ENCODE measurements at regions not wholly inside any gene's neighbourhood (a gene's known extent, or its start where the extent isn't known, plus 50 kb on each side); places are given as distances from the start of the nearest gene placed in this dataset.
"Not testable (repeated sequence)": the region's sequence is repeated elsewhere in the genome, so short reads cannot be mapped to it uniquely, and the experiment has no call there.

DNA sequence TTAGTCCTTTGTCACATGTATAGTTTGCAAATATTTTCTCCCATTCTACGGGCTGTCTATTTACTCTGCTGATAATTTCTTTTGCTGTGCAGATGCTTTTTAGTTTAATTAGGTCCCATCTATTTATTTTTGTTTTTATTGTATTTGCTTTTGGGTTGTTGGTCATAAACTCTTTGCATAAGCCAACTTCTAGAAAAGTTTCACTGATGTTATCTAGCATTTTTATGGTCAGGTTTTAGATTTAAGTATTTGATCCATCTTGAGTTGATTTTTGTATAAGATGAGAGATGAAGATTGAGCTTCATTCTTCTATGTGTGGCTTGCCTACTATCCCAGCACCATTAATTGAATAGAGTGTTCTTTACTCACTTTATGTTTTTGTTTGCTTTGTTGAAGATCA is 1008.4 kb upstream of the ATXN7L3B start:
- Histone ChIP-seq H3K4me3 (ENCODE audit: low read length) (no peak overlapping the region), H4K20me1 (ENCODE audit: insufficient read depth, low read depth, low read length) (no peaks in the 10 kb centered on the region), H3K79me2 (ENCODE audit: low read length) (no peaks in the 10 kb centered on the region), H2AFZ (ENCODE audit: low read length) (no peak overlapping the region), H3K27ac (ENCODE audit: low read length) (no peak overlapping the region), H3K36me3 (ENCODE audit: insufficient read depth, low read length) (no peaks in the 10 kb centered on the region), H3K4me2 (ENCODE audit: low read depth, low read length, poor library complexity, severe bottlenecking) (no peak overlapping the region), H3K4me1 (ENCODE audit: low read length) (no peaks in the 10 kb centered on the region), H3K9ac (ENCODE audit: low read length) (no peak overlapping the region), H3K9me3 (ENCODE audit: low read length) (peaks cover 26% of the 10 kb centered on the region), H3K9me2 (replicated peaks; ENCODE audit: insufficient read depth, low read length) (no peaks in the 10 kb centered on the region), H3K27me3 (ENCODE audit: low read length) (no peaks in the 10 kb centered on the region)
- no peak for DNase-seq

DNA sequence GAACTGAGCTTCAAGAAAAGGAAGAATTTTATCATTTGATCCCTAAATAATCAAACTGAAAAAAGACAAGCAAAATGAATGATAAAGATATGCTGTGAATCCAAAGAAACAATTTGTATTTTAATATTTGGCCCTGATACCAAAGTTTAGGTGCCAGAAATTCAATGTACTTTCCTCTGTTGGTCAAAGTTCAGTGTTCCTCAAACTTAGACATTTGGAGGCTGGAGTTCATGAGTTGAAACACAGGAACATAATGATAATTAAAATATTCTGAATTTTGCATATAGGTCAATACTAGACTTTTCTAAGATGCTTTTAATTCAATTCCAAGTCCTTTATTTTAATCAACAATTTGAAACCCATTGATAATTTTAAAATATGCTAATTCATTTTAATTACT is 1007.7 kb upstream of the ATXN7L3B start:
- Histone ChIP-seq H3K79me2 (ENCODE audit: low read length) (no peaks in the 10 kb centered on the region), H3K9ac (ENCODE audit: low read length) (no peak overlapping the region), H3K9me3 (ENCODE audit: low read length) (peaks cover 28% of the 10 kb centered on the region), H3K4me2 (ENCODE audit: low read depth, low read length, poor library complexity, severe bottlenecking) (no peak overlapping the region), H3K4me1 (ENCODE audit: low read length) (no peaks in the 10 kb centered on the region), H3K9me2 (replicated peaks; ENCODE audit: insufficient read depth, low read length) (no peaks in the 10 kb centered on the region), H3K27ac (ENCODE audit: low read length) (no peak overlapping the region), H3K4me3 (ENCODE audit: low read length) (no peak overlapping the region), H3K36me3 (ENCODE audit: insufficient read depth, low read length) (no peaks in the 10 kb centered on the region), H2AFZ (ENCODE audit: low read length) (no peak overlapping the region), H3K27me3 (ENCODE audit: low read length) (no peaks in the 10 kb centered on the region), H4K20me1 (ENCODE audit: insufficient read depth, low read depth, low read length) (no peaks in the 10 kb centered on the region)
- DNase-seq = no peak

DNA sequence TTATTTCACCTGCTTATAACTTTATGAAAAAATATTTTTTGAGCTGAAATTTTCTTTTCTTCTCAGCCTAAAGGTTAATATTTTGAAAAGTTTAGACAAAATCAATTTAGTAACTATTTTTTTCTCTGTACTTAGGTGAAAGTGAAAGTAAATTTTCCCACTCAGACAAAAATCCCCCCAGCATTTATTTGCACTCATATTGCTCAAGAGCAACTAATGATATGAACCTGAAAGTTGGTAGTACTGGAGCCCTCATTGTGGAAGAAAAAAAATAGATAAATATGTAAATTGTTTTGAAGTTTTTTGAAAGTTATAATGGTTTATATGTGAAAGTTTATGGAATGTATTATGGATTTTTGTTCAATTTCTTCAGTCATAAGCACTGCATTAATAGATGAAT is 1005.9 kb upstream of the ATXN7L3B start:
- Histone ChIP-seq H3K79me2 (ENCODE audit: low read length) (no peaks in the 10 kb centered on the region), H3K36me3 (ENCODE audit: insufficient read depth, low read length) (no peaks in the 10 kb centered on the region), H3K27me3 (ENCODE audit: low read length) (no peaks in the 10 kb centered on the region), H2AFZ (ENCODE audit: low read length) (no peak overlapping the region), H3K9me3 (ENCODE audit: low read length) (peaks cover 29% of the 10 kb centered on the region), H3K4me1 (ENCODE audit: low read length) (no peaks in the 10 kb centered on the region), H3K4me3 (ENCODE audit: low read length) (no peak overlapping the region), H3K4me2 (ENCODE audit: low read depth, low read length, poor library complexity, severe bottlenecking) (no peak overlapping the region), H4K20me1 (ENCODE audit: insufficient read depth, low read depth, low read length) (no peaks in the 10 kb centered on the region), H3K9ac (ENCODE audit: low read length) (no peak overlapping the region), H3K27ac (ENCODE audit: low read length) (no peak overlapping the region), H3K9me2 (replicated peaks; ENCODE audit: insufficient read depth, low read length) (no peaks in the 10 kb centered on the region)
- DNase-seq = no peak

DNA sequence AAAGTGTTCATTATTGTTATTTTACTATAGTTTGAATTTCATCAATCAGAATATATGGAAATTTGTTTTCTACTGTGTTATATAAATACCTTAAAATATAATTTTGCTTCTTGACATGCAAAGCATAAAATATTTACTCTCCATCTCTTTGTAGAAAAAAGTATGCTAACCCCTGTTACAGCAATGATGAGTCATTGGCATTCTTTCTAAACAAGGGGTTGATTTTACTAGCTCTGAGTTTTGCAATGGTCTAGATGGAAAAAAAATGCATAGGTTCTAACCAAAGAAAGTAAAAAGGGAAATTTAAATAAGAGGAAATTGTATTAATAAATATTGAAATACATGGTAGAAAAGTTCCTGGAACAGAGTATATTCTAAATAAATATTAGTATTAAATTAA is 990.2 kb upstream of the ATXN7L3B start:
- no peaks in the 10 kb centered on the region for H3K4me1 ChIP-seq (ENCODE audit: low read length)
- no peaks in the 10 kb centered on the region for H3K36me3 ChIP-seq (ENCODE audit: insufficient read depth, low read length)
- H3K4me3 ChIP-seq (ENCODE audit: low read length) = no peak overlapping the region
- H3K27me3 ChIP-seq (ENCODE audit: low read length) = no peaks in the 10 kb centered on the region
- H3K4me2 ChIP-seq (ENCODE audit: low read depth, low read length, poor library complexity, severe bottlenecking) = no peak overlapping the region
- no peak overlapping the region for H2AFZ ChIP-seq (ENCODE audit: low read length)
- no peak overlapping the region for H3K9ac ChIP-seq (ENCODE audit: low read length)
- no peaks in the 10 kb centered on the region for H3K9me2 ChIP-seq (replicated peaks; ENCODE audit: insufficient read depth, low read length)
- no peaks in the 10 kb centered on the region for H3K79me2 ChIP-seq (ENCODE audit: low read length)
- no peak for DNase-seq
- peaks cover 20% of the 10 kb centered on the region; the same call in 1 of the 2 replicates for H3K9me3 ChIP-seq (ENCODE audit: low read length)
- no peak overlapping the region for H3K27ac ChIP-seq (ENCODE audit: low read length)
- H4K20me1 ChIP-seq (ENCODE audit: insufficient read depth, low read depth, low read length) = no peaks in the 10 kb centered on the region

DNA sequence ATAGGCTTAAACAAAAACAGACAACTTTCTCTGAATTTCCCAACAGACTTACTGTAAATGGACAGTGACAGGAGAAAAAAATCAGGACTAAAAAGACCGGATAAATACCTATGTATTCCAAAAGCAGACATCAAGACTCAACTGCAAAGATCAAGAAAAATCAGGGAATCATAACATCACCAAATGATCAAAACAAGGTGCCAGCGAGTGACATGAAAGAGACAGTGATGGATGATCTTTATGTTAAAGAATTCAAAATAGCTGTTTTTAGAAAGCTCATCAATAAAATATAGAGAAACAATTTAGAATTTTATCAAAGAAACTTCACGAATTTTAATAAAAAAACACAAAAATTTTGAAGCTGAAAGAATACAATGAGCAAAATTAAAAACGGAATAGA is 952.5 kb upstream of the ATXN7L3B start:
- H3K36me3 ChIP-seq (ENCODE audit: insufficient read depth, low read length) = no peaks in the 10 kb centered on the region
- DNase-seq = no peak
- peaks cover 20% of the 10 kb centered on the region for H3K9me3 ChIP-seq (ENCODE audit: low read length)
- no peak overlapping the region for H3K4me2 ChIP-seq (ENCODE audit: low read depth, low read length, poor library complexity, severe bottlenecking)
- H3K27me3 ChIP-seq (ENCODE audit: low read length) = no peaks in the 10 kb centered on the region
- H3K9ac ChIP-seq (ENCODE audit: low read length) = no peak overlapping the region
- H3K79me2 ChIP-seq (ENCODE audit: low read length) = no peaks in the 10 kb centered on the region
- no peaks in the 10 kb centered on the region for H4K20me1 ChIP-seq (ENCODE audit: insufficient read depth, low read depth, low read length)
- H3K27ac ChIP-seq (ENCODE audit: low read length) = no peak overlapping the region
- no peak overlapping the region for H2AFZ ChIP-seq (ENCODE audit: low read length)
- H3K9me2 ChIP-seq (replicated peaks; ENCODE audit: insufficient read depth, low read length) = no peaks in the 10 kb centered on the region
- no peaks in the 10 kb centered on the region for H3K4me1 ChIP-seq (ENCODE audit: low read length)
- no peak overlapping the region for H3K4me3 ChIP-seq (ENCODE audit: low read length)

DNA sequence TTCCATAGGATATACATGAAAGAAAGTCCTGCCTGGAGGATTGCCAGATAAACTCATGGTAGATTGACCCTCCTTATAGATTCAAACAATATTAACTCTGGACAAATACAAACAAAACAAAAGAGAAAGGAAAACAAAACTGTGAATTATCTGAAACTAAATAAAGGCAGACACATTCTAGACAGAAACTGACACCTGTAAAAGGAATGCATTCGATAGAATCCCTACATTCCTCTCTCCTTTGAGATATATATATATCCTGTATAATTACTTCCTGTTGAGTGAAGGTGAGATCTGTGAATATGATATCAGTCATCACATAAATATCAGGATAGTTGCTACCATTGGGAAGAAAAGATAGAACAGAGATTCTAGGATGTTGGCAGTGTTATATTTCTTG is 948.4 kb upstream of the ATXN7L3B start:
- Histone ChIP-seq H4K20me1 (ENCODE audit: insufficient read depth, low read depth, low read length) (no peaks in the 10 kb centered on the region), H3K36me3 (ENCODE audit: insufficient read depth, low read length) (no peaks in the 10 kb centered on the region)

DNA sequence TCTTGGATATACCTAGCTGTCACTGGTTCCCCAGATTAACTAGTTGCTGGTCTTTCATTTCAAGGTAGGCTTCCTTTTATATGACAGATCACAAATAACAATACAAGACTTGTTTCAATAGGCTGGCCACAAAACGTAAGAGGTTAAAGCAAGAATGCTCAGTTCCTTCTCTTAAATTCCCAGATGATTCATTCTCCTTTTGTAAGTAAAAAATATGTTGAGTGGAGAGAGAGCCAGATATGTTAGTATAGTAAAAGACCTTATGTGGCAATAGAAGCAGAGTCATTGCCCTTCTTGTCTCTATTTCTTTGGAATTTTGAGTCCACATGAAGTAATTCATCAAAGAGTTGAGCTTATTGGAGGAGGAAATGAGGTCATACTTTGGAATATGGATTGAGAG is 939.0 kb upstream of the ATXN7L3B start:
- no peaks in the 10 kb centered on the region for H3K4me1 ChIP-seq (ENCODE audit: low read length)
- H3K9me3 ChIP-seq (ENCODE audit: low read length) = peaks cover 21% of the 10 kb centered on the region; the same call in 1 of the 2 replicates
- H3K9me2 ChIP-seq (replicated peaks; ENCODE audit: insufficient read depth, low read length) = no peaks in the 10 kb centered on the region
- H3K27me3 ChIP-seq (ENCODE audit: low read length) = no peaks in the 10 kb centered on the region
- no peak overlapping the region for H3K9ac ChIP-seq (ENCODE audit: low read length)
- H4K20me1 ChIP-seq (ENCODE audit: insufficient read depth, low read depth, low read length) = no peaks in the 10 kb centered on the region
- no peak for DNase-seq
- H3K4me3 ChIP-seq (ENCODE audit: low read length) = no peak overlapping the region
- H3K27ac ChIP-seq (ENCODE audit: low read length) = no peak overlapping the region
- H3K4me2 ChIP-seq (ENCODE audit: low read depth, low read length, poor library complexity, severe bottlenecking) = no peak overlapping the region
- no peaks in the 10 kb centered on the region for H3K36me3 ChIP-seq (ENCODE audit: insufficient read depth, low read length)
- H2AFZ ChIP-seq (ENCODE audit: low read length) = no peak overlapping the region
- no peaks in the 10 kb centered on the region for H3K79me2 ChIP-seq (ENCODE audit: low read length)

More for the DNA sequence above, 948.4 kb upstream of the ATXN7L3B start:
- Histone ChIP-seq H3K9ac (ENCODE audit: low read length) (no peak overlapping the region), H3K27me3 (ENCODE audit: low read length) (no peaks in the 10 kb centered on the region), H3K79me2 (ENCODE audit: low read length) (no peaks in the 10 kb centered on the region), H3K4me1 (ENCODE audit: low read length) (no peaks in the 10 kb centered on the region), H3K27ac (ENCODE audit: low read length) (no peak overlapping the region), H3K4me2 (ENCODE audit: low read depth, low read length, poor library complexity, severe bottlenecking) (no peak overlapping the region), H3K4me3 (ENCODE audit: low read length) (no peak overlapping the region), H3K9me3 (ENCODE audit: low read length) (peaks cover 8% of the 10 kb centered on the region), H2AFZ (ENCODE audit: low read length) (no peak overlapping the region), H3K9me2 (replicated peaks; ENCODE audit: insufficient read depth, low read length) (no peaks in the 10 kb centered on the region)
- no peak for DNase-seq

DNA sequence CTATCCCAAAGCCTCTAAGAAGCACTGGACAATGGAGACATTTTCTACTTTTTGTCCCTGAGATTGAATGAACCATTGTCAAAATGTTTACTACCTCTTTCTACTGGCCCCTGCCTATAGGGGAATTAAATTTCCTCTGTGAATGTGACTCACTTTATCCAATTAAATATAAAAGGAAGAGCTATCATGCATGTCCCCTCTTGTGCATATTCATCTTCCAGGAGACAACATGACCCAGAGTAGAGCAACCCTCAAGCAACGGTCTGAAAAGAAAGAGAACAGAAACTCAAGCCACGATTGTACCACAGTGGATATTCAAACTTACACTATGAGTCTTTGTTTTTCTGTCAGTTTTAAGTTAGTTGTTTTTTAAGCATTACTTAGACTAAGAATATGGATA is 938.4 kb upstream of the ATXN7L3B start:
- Histone ChIP-seq H2AFZ (ENCODE audit: low read length) (no peak overlapping the region), H3K4me3 (ENCODE audit: low read length) (no peak overlapping the region), H3K9ac (ENCODE audit: low read length) (no peak overlapping the region), H3K9me3 (ENCODE audit: low read length) (peaks cover 21% of the 10 kb centered on the region; the same call in 1 of the 2 replicates), H3K79me2 (ENCODE audit: low read length) (no peaks in the 10 kb centered on the region), H3K27me3 (ENCODE audit: low read length) (no peaks in the 10 kb centered on the region), H3K9me2 (replicated peaks; ENCODE audit: insufficient read depth, low read length) (no peaks in the 10 kb centered on the region), H4K20me1 (ENCODE audit: insufficient read depth, low read depth, low read length) (no peaks in the 10 kb centered on the region), H3K27ac (ENCODE audit: low read length) (no peak overlapping the region), H3K4me2 (ENCODE audit: low read depth, low read length, poor library complexity, severe bottlenecking) (no peak overlapping the region), H3K4me1 (ENCODE audit: low read length) (no peaks in the 10 kb centered on the region), H3K36me3 (ENCODE audit: insufficient read depth, low read length) (no peaks in the 10 kb centered on the region)
- no peak for DNase-seq

DNA sequence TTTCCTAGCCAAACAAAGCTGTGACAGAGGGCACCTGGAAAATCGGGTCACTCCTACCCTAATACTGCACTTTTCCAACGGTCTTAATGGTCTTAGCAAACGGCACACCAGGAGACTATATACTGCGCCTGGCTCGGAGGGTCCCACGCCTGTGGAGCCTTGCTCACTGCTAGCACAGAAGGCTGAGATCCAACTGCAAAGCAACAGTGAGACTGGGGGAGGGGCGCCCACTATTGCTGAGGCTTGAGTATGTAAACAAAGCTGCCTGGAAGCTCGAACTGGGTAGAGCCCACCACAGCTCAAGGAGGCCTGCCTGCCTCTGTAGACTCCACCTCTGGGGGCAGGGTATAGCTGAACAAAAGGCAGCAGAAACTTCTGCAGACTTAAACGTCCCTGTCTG is 931.7 kb upstream of the ATXN7L3B start:
- not testable (repeated sequence) for H3K9ac ChIP-seq (ENCODE audit: low read length); H2AFZ ChIP-seq (ENCODE audit: low read length); H3K27ac ChIP-seq (ENCODE audit: low read length); H3K4me3 ChIP-seq (ENCODE audit: low read length); H3K4me2 ChIP-seq (ENCODE audit: low read depth, low read length, poor library complexity, severe bottlenecking); H3K79me2 ChIP-seq (ENCODE audit: low read length); H3K4me1 ChIP-seq (ENCODE audit: low read length); DNase-seq; H3K36me3 ChIP-seq (ENCODE audit: insufficient read depth, low read length); H3K9me2 ChIP-seq (replicated peaks; ENCODE audit: insufficient read depth, low read length); H3K27me3 ChIP-seq (ENCODE audit: low read length); H4K20me1 ChIP-seq (ENCODE audit: insufficient read depth, low read depth, low read length)
- H3K9me3 ChIP-seq (ENCODE audit: low read length) = peaks cover 12% of the 10 kb centered on the region; the same call in 1 of the 2 replicates
